OCI-LY3 (cell line): ENCODE measurements at regions not wholly inside any gene's neighbourhood (a gene's known extent, or its start where the extent isn't known, plus 50 kb on each side); places are given as distances from the start of the nearest gene placed in this dataset.

Experiments used
- CTCF ChIP-seq: fragments of 200-600, 300-600 bp; sonication (generic); IDR thresholded peaks from 2 replicates; pipeline ENCODE4 v1.5.1; 2014; ENCODE audit warnings: antibody characterized with exemption, low read length, low read depth
- EZH2phosphoT487 ChIP-seq: fragments of 200-600 bp; shearing (Covaris generic); IDR thresholded peaks from 2 replicates; pipeline ENCODE4 v1.6.1; 2018; ENCODE audit warnings: antibody characterized with exemption, mixed run types, low read depth

DNA sequence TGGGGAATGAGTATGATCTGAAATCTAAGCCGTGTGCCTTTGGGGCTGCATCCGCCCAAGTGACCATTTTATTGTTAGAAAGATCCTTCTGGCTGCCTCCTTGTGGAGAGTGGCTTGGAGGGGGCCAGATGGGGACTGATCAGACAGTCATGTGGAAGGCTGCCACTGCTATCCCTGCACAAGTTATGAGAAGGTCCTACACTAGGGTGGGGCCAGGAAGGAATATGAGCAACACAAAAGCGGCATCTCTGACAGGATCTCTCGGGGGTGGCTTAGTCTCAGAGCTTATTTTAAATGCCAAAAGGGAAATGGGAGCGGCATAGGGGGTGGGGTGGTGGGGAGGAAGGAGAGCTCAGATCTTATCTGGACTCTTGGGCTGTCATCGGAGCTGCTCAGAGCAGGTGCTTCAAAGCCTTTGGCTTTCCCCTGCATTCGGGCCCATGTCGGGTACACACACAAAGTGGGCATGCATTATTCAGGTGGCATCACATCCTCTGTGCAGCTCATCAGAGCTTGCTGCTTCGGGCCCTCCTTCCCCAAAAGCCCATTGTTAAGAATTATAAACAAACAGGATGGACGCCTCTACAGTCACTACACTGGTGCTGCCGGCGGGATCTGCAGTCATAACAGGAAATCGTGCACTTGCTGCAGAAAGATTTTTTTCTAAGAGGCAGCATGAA is 805.4 kb downstream of the VRK1 start:
- no peak for TF ChIP-seq CTCF
- no peak for TF ChIP-seq EZH2phosphoT487
